ENCODE measurements at regions not wholly inside any gene's neighbourhood (a gene's known extent, or its start where the extent isn't known, plus 50 kb on each side); places are given as distances from the start of the nearest gene placed in this dataset.
"Not testable (repeated sequence)": the region's sequence is repeated elsewhere in the genome, so short reads cannot be mapped to it uniquely, and the experiment has no call there.

- H3K27me3 ChIP-seq (replicated peaks in 1 of 2; ENCODE audit: control insufficient read depth in 2 of 2, extremely low read depth in 1 of 2, insufficient read depth in 2 of 2, low read length in 1 of 2); H3K4me1 Mint-ChIP-seq; H3K9me3 ChIP-seq; ATAC-seq (replicated peaks in 1 of 4); H3K9me3 Mint-ChIP-seq; H3K36me3 ChIP-seq (ENCODE audit: control insufficient read depth in 2 of 2, extremely low read depth in 1 of 2, insufficient read depth in 1 of 2, low read length in 1 of 2); H3K27ac Mint-ChIP-seq; H3K4me3 Mint-ChIP-seq; CTCF ChIA-PET; H3K27ac ChIP-seq (ENCODE audit: low read length); DNase-seq; H3K4me3 ChIP-seq (ENCODE audit: control insufficient read depth in 1 of 2, extremely low read depth in 1 of 2, low read length in 1 of 2); H3K4me1 ChIP-seq (ENCODE audit: control insufficient read depth in 1 of 2, extremely low read depth in 1 of 2, insufficient read depth in 2 of 2, low read length in 2 of 2); H3K27me3 Mint-ChIP-seq: not testable (repeated sequence)
- WGBS (ENCODE audit: insufficient coverage), result 100% methylated on average over 1 of the region's 5 CpGs
- peaks cover 23% of the 10 kb centered on the region for H3K36me3 Mint-ChIP-seq
- POLR2A ChIA-PET, result interaction anchor here (0.6 to 0.8 kb wide), 2 partner anchors 147 to 223 kb away, joined by 3 read pairs; no protein-coding TSS in a partner anchor
These were observed 212.1 kb downstream of the PTPRC start for GRCh38 chr1:198850966-198851365.

- Histone ChIP-seq H3K36me3 (ENCODE audit: control insufficient read depth in 2 of 2, extremely low read depth in 1 of 2, insufficient read depth in 1 of 2, low read length in 1 of 2) (no peaks in the 10 kb centered on the region), H3K27ac (ENCODE audit: low read length) (no peak overlapping the region), H3K4me3 (ENCODE audit: control insufficient read depth in 1 of 2, extremely low read depth in 1 of 2, low read length in 1 of 2) (no peak overlapping the region), H3K4me1 (ENCODE audit: control insufficient read depth in 1 of 2, extremely low read depth in 1 of 2, insufficient read depth in 2 of 2, low read length in 2 of 2) (no peaks in the 10 kb centered on the region), H3K9me3 (no peaks in the 10 kb centered on the region), H3K27me3 (replicated peaks in 1 of 2; ENCODE audit: control insufficient read depth in 2 of 2, extremely low read depth in 1 of 2, insufficient read depth in 2 of 2, low read length in 1 of 2) (no peaks in the 10 kb centered on the region)
- CTCF ChIA-PET, result no interaction called here
- no peaks in the 10 kb centered on the region for H3K27me3 Mint-ChIP-seq
- H3K4me3 Mint-ChIP-seq, result no peak overlapping the region
- DNase-seq (no peak), ATAC-seq (replicated peaks in 1 of 4) (no peak)
- H3K9me3 Mint-ChIP-seq, result no peaks in the 10 kb centered on the region
- H3K4me1 Mint-ChIP-seq, result peaks cover 0 to 10% (median 0%) of the 10 kb centered on the region in 3 donors
- POLR2A ChIA-PET, result no interaction called here
- H3K36me3 Mint-ChIP-seq, result peaks cover 26% of the 10 kb centered on the region
- H3K27ac Mint-ChIP-seq, result no peak overlapping the region
- WGBS (ENCODE audit: insufficient coverage), result 100% methylated on average over 1 of the region's 2 CpGs
These were observed 217.8 kb downstream of the PTPRC start for GRCh38 chr1:198856601-198857000.

GRCh38 chr1:198858033-198858432, 219.2 kb downstream of the PTPRC start:
- ATAC-seq (replicated peaks in 1 of 4) (no peak), DNase-seq (no peak)
- no peak overlapping the region for H3K4me3 Mint-ChIP-seq
- POLR2A ChIA-PET, result no interaction called here
- WGBS (ENCODE audit: insufficient coverage), result no CpG with 5 or more reads among the region's 2 CpGs
- peaks cover 22% of the 10 kb centered on the region for H3K36me3 Mint-ChIP-seq
- CTCF ChIA-PET, result no interaction called here
- H3K9me3 Mint-ChIP-seq, result no peaks in the 10 kb centered on the region
- H3K4me1 Mint-ChIP-seq, result peaks cover 0 to 10% (median 4%) of the 10 kb centered on the region in 3 donors
- Histone ChIP-seq H3K36me3 (ENCODE audit: control insufficient read depth in 2 of 2, extremely low read depth in 1 of 2, insufficient read depth in 1 of 2, low read length in 1 of 2) (no peaks in the 10 kb centered on the region), H3K4me3 (ENCODE audit: control insufficient read depth in 1 of 2, extremely low read depth in 1 of 2, low read length in 1 of 2) (no peak overlapping the region), H3K4me1 (ENCODE audit: control insufficient read depth in 1 of 2, extremely low read depth in 1 of 2, insufficient read depth in 2 of 2, low read length in 2 of 2) (no peaks in the 10 kb centered on the region), H3K27ac (ENCODE audit: low read length) (no peak overlapping the region), H3K9me3 (no peaks in the 10 kb centered on the region), H3K27me3 (replicated peaks in 1 of 2; ENCODE audit: control insufficient read depth in 2 of 2, extremely low read depth in 1 of 2, insufficient read depth in 2 of 2, low read length in 1 of 2) (no peaks in the 10 kb centered on the region)
- H3K27ac Mint-ChIP-seq, result no peak overlapping the region
- no peaks in the 10 kb centered on the region for H3K27me3 Mint-ChIP-seq

- Mint-ChIP-seq H3K4me3 (no peak overlapping the region), H3K27me3 (no peaks in the 10 kb centered on the region), H3K4me1 (peaks cover 0 to 10% (median 4%) of the 10 kb centered on the region in 3 donors), H3K27ac (no peak overlapping the region), H3K9me3 (no peaks in the 10 kb centered on the region), H3K36me3 (peaks cover 13% of the 10 kb centered on the region)
- DNase-seq, result no peak
- Histone ChIP-seq H3K36me3 (ENCODE audit: control insufficient read depth in 2 of 2, extremely low read depth in 1 of 2, insufficient read depth in 1 of 2, low read length in 1 of 2) (no peaks in the 10 kb centered on the region), H3K27me3 (replicated peaks in 1 of 2; ENCODE audit: control insufficient read depth in 2 of 2, extremely low read depth in 1 of 2, insufficient read depth in 2 of 2, low read length in 1 of 2) (no peaks in the 10 kb centered on the region), H3K9me3 (no peaks in the 10 kb centered on the region), H3K27ac (ENCODE audit: low read length) (no peak overlapping the region), H3K4me3 (ENCODE audit: control insufficient read depth in 1 of 2, extremely low read depth in 1 of 2, low read length in 1 of 2) (no peak overlapping the region), H3K4me1 (ENCODE audit: control insufficient read depth in 1 of 2, extremely low read depth in 1 of 2, insufficient read depth in 2 of 2, low read length in 2 of 2) (no peaks in the 10 kb centered on the region)
- no peak for ATAC-seq (replicated peaks in 1 of 4)
- ChIA-PET POLR2A (no interaction called here), CTCF (no interaction called here)
- no CpG with 5 or more reads among the region's 2 CpGs for WGBS (ENCODE audit: insufficient coverage)
These were observed 221.5 kb downstream of the PTPRC start for GRCh38 chr1:198860371-198860770.

- Mint-ChIP-seq H3K4me1 (peaks cover 0 to 10% (median 4%) of the 10 kb centered on the region in 3 donors), H3K27me3 (no peaks in the 10 kb centered on the region), H3K27ac (no peak overlapping the region), H3K9me3 (no peaks in the 10 kb centered on the region), H3K36me3 (peaks cover 13% of the 10 kb centered on the region), H3K4me3 (no peak overlapping the region)
- DNase-seq (no peak), ATAC-seq (replicated peaks in 1 of 4) (no peak)
- no peaks in the 10 kb centered on the region for H3K4me1 ChIP-seq (ENCODE audit: control insufficient read depth in 1 of 2, extremely low read depth in 1 of 2, insufficient read depth in 2 of 2, low read length in 2 of 2)
- no CpG with 5 or more reads among the region's 2 CpGs for WGBS (ENCODE audit: insufficient coverage)
- no peaks in the 10 kb centered on the region for H3K36me3 ChIP-seq (ENCODE audit: control insufficient read depth in 2 of 2, extremely low read depth in 1 of 2, insufficient read depth in 1 of 2, low read length in 1 of 2)
- CTCF ChIA-PET, result no interaction called here
- no peak overlapping the region for H3K4me3 ChIP-seq (ENCODE audit: control insufficient read depth in 1 of 2, extremely low read depth in 1 of 2, low read length in 1 of 2)
- H3K27ac ChIP-seq (ENCODE audit: low read length), result no peak overlapping the region
- H3K27me3 ChIP-seq (replicated peaks in 1 of 2; ENCODE audit: control insufficient read depth in 2 of 2, extremely low read depth in 1 of 2, insufficient read depth in 2 of 2, low read length in 1 of 2), result no peaks in the 10 kb centered on the region
- no peaks in the 10 kb centered on the region for H3K9me3 ChIP-seq
- POLR2A ChIA-PET, result no interaction called here
These were observed 222.8 kb downstream of the PTPRC start for GRCh38 chr1:198861636-198862035.

GRCh38 chr1:198864695-198865094, 225.9 kb downstream of the PTPRC start:
- H3K36me3 Mint-ChIP-seq, result peaks cover 2% of the 10 kb centered on the region
- H3K4me1 Mint-ChIP-seq, result peaks cover 0 to 4% (median 0%) of the 10 kb centered on the region in 3 donors
- CTCF ChIA-PET, result no interaction called here
- POLR2A ChIA-PET, result no interaction called here
- no peaks in the 10 kb centered on the region for H3K4me1 ChIP-seq (ENCODE audit: control insufficient read depth in 1 of 2, extremely low read depth in 1 of 2, insufficient read depth in 2 of 2, low read length in 2 of 2)
- H3K27ac Mint-ChIP-seq, result no peak overlapping the region
- no peaks in the 10 kb centered on the region for H3K27me3 ChIP-seq (replicated peaks in 1 of 2; ENCODE audit: control insufficient read depth in 2 of 2, extremely low read depth in 1 of 2, insufficient read depth in 2 of 2, low read length in 1 of 2)
- H3K9me3 Mint-ChIP-seq, result no peaks in the 10 kb centered on the region
- H3K27me3 Mint-ChIP-seq, result no peaks in the 10 kb centered on the region
- DNase-seq (no peak), ATAC-seq (replicated peaks in 1 of 4) (no peak)
- H3K4me3 Mint-ChIP-seq, result no peak overlapping the region
- H3K36me3 ChIP-seq (ENCODE audit: control insufficient read depth in 2 of 2, extremely low read depth in 1 of 2, insufficient read depth in 1 of 2, low read length in 1 of 2), result no peaks in the 10 kb centered on the region
- no peak overlapping the region for H3K27ac ChIP-seq (ENCODE audit: low read length)
- no peaks in the 10 kb centered on the region for H3K9me3 ChIP-seq
- H3K4me3 ChIP-seq (ENCODE audit: control insufficient read depth in 1 of 2, extremely low read depth in 1 of 2, low read length in 1 of 2), result no peak overlapping the region
- WGBS (ENCODE audit: insufficient coverage), result no CpG with 5 or more reads among the region's 4 CpGs

- no peak overlapping the region for H3K27ac Mint-ChIP-seq
- H3K36me3 Mint-ChIP-seq, result peaks cover 2% of the 10 kb centered on the region
- H3K4me3 Mint-ChIP-seq, result no peak overlapping the region
- DNase-seq, result no peak
- ATAC-seq (replicated peaks in 1 of 4), result no peak
- no peaks in the 10 kb centered on the region for H3K27me3 Mint-ChIP-seq
- H3K9me3 Mint-ChIP-seq, result no peaks in the 10 kb centered on the region
- H3K36me3 ChIP-seq (ENCODE audit: control insufficient read depth in 2 of 2, extremely low read depth in 1 of 2, insufficient read depth in 1 of 2, low read length in 1 of 2), result no peaks in the 10 kb centered on the region
- peaks cover 0 to 4% (median 0%) of the 10 kb centered on the region in 3 donors for H3K4me1 Mint-ChIP-seq
- H3K4me1 ChIP-seq (ENCODE audit: control insufficient read depth in 1 of 2, extremely low read depth in 1 of 2, insufficient read depth in 2 of 2, low read length in 2 of 2), result no peaks in the 10 kb centered on the region
- H3K9me3 ChIP-seq, result no peaks in the 10 kb centered on the region
- ChIA-PET CTCF (interaction anchor here in 1 of 2 donors (1.1 kb wide), 1 partner anchor 15 kb away, joined by 3 read pairs; no protein-coding TSS in a partner anchor), POLR2A (no interaction called here)
- no peaks in the 10 kb centered on the region for H3K27me3 ChIP-seq (replicated peaks in 1 of 2; ENCODE audit: control insufficient read depth in 2 of 2, extremely low read depth in 1 of 2, insufficient read depth in 2 of 2, low read length in 1 of 2)
- no CpG with 5 or more reads among the region's 2 CpGs for WGBS (ENCODE audit: insufficient coverage)
- H3K27ac ChIP-seq (ENCODE audit: low read length), result no peak overlapping the region
- no peak overlapping the region for H3K4me3 ChIP-seq (ENCODE audit: control insufficient read depth in 1 of 2, extremely low read depth in 1 of 2, low read length in 1 of 2)
These were observed 226.5 kb downstream of the PTPRC start for GRCh38 chr1:198865319-198865718.
